Epidermal melanocyte (primary cell): ENCODE measurements at regions not wholly inside any gene's neighbourhood (a gene's known extent, or its start where the extent isn't known, plus 50 kb on each side); places are given as distances from the start of the nearest gene placed in this dataset.

ENCODE experiments used
- DNase-seq: peaks from one replicate; pipeline ENCODE4 v3.0.0; 2011; ENCODE audit warnings: low spot score; ENCODE audit not compliant: insufficient read length

GRCh38 chr5:97400537-97400936 lies 217.5 kb upstream of the RIOK2 start:
- DNase-seq: no peak

- DNase-seq: no peak
Measured at GRCh38 chr5:97405941-97406340, 222.9 kb upstream of the RIOK2 start.

GRCh38 chr5:97406946-97407676 lies 224.1 kb upstream of the RIOK2 start:
- DNase-seq: no peak

GRCh38 chr5:97408331-97408730 lies 225.3 kb upstream of the RIOK2 start:
- no peak for DNase-seq

- DNase-seq: no peak
Measured at GRCh38 chr5:97412959-97413358, 229.9 kb upstream of the RIOK2 start.

GRCh38 chr5:97417986-97418385 lies 234.9 kb upstream of the RIOK2 start:
- DNase-seq: no peak

- no peak for DNase-seq
Measured at GRCh38 chr5:97418462-97418861, 235.4 kb upstream of the RIOK2 start.

- DNase-seq: no peak
Measured at GRCh38 chr5:97420646-97421045, 237.6 kb upstream of the RIOK2 start.

- DNase-seq: no peak
Measured at GRCh38 chr5:97422678-97423077, 239.6 kb upstream of the RIOK2 start.

- DNase-seq: no peak
Measured at GRCh38 chr5:97425511-97425910, 242.5 kb upstream of the RIOK2 start.

- no peak for DNase-seq
Measured at GRCh38 chr5:97427235-97427634, 244.2 kb upstream of the RIOK2 start.

- DNase-seq: no peak
Measured at GRCh38 chr5:97434021-97434420, 251.0 kb upstream of the RIOK2 start.

GRCh38 chr5:97436405-97436804 lies 253.4 kb upstream of the RIOK2 start:
- no peak for DNase-seq

GRCh38 chr5:97443740-97444139 lies 260.7 kb upstream of the RIOK2 start:
- no peak for DNase-seq

- DNase-seq: no peak
Measured at GRCh38 chr5:97449172-97449571, 266.1 kb upstream of the RIOK2 start.

GRCh38 chr5:97452646-97453045 lies 269.6 kb upstream of the RIOK2 start:
- no peak for DNase-seq

GRCh38 chr5:97453263-97453662 lies 270.2 kb upstream of the RIOK2 start:
- DNase-seq: no peak

- no peak for DNase-seq
Measured at GRCh38 chr5:97454015-97454414, 271.0 kb upstream of the RIOK2 start.

- DNase-seq: no peak
Measured at GRCh38 chr5:97455996-97456395, 272.9 kb upstream of the RIOK2 start.

GRCh38 chr5:97458851-97459250 lies 275.8 kb upstream of the RIOK2 start:
- no peak for DNase-seq

- DNase-seq: no peak
Measured at GRCh38 chr5:97471951-97472350, 288.9 kb upstream of the RIOK2 start.

- no peak for DNase-seq
Measured at GRCh38 chr5:97475847-97476246, 292.8 kb upstream of the RIOK2 start.

- DNase-seq: no peak
Measured at GRCh38 chr5:97476852-97477534, 293.9 kb upstream of the RIOK2 start.
